GM12801 (cell line): ENCODE measurements at regions not wholly inside any gene's neighbourhood (a gene's known extent, or its start where the extent isn't known, plus 50 kb on each side); places are given as distances from the start of the nearest gene placed in this dataset.

Experiments
- TF ChIP-seq, protein P1 (sequence below): IDR thresholded peaks from one replicate; pipeline ENCODE4 v1.5.1; 2011; ENCODE audit warnings: control low read depth; ENCODE audit not compliant: insufficient read length; ENCODE audit errors: extremely low read depth

DNA sequence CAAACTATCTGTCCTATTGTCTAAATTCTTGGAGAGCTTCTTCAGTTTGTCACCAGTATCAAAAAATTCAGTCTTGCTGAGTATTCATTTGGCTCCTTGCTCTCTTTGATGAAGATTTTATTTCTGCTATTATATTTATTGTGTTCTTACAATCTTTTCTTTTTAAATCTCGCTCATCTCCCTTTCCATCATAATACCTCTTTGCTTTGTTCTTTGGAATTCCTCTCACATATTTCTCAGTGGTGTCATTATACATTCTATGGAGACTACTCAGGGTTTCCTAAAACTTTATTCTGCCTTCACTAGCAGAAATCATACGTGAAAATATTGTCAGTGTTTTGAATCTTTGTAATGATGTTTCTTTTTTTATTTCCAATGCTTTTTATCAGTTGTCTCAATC, 445.2 kb upstream of the ID4 start:
- TF ChIP-seq, protein P1, sequence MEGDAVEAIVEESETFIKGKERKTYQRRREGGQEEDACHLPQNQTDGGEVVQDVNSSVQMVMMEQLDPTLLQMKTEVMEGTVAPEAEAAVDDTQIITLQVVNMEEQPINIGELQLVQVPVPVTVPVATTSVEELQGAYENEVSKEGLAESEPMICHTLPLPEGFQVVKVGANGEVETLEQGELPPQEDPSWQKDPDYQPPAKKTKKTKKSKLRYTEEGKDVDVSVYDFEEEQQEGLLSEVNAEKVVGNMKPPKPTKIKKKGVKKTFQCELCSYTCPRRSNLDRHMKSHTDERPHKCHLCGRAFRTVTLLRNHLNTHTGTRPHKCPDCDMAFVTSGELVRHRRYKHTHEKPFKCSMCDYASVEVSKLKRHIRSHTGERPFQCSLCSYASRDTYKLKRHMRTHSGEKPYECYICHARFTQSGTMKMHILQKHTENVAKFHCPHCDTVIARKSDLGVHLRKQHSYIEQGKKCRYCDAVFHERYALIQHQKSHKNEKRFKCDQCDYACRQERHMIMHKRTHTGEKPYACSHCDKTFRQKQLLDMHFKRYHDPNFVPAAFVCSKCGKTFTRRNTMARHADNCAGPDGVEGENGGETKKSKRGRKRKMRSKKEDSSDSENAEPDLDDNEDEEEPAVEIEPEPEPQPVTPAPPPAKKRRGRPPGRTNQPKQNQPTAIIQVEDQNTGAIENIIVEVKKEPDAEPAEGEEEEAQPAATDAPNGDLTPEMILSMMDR, result no peak

DNA sequence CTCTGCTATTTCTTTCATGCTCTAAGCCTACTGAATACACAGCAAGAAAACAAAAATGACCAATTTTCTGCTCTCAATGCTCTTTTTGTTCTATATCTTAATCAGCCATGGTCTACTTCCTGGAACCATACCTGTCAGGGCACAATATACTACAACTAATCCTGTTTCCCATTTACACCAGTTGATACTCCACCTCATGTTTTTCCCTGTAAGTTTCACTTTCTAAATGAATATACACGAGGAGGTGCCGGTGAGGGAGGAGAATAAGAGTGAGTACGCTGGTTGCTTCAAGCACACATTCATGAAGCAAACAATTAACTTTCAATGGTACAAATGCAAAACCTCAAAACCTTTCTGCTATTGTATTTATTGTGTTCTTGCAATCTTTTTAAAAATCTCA, 443.1 kb upstream of the ID4 start:
- TF ChIP-seq, protein P1, result no peak

DNA sequence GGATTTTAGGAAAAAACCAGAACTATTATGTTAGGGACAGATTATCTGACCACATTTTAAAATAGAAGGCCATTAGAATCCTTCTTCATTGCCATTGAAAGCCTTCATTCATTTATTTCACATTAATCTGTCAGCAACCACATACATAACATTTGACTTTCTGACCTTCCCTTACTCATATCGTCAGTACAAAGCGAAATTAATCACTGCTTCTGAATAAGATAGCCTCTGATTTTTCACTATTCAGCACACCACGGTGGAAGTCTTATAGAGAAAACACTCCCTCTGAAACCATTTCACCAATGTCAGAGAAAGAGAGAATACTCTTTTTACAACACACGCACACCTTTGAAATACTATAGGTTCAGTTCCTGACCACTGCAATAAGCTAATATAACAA, 442.5 kb upstream of the ID4 start:
- TF ChIP-seq, protein P1, result no peak

DNA sequence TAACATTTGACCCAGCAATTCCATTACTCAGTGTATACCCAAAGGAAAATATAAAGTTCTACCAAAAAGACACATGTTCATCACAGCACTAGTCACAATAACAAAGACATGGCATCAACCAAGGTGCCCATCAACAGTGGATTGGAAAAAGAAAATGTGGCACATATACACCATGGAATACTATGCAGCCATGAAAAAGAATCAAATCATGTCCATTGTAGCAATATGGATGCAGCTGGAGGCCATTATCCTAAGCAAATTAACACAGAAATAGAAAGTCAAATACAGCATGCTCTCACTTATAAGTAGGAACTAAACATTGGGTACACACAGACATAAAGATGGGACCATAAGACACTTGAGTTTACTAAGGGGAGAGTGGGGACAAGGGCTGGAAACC, 441.9 kb upstream of the ID4 start:
- TF ChIP-seq, protein P1, result no peak

DNA sequence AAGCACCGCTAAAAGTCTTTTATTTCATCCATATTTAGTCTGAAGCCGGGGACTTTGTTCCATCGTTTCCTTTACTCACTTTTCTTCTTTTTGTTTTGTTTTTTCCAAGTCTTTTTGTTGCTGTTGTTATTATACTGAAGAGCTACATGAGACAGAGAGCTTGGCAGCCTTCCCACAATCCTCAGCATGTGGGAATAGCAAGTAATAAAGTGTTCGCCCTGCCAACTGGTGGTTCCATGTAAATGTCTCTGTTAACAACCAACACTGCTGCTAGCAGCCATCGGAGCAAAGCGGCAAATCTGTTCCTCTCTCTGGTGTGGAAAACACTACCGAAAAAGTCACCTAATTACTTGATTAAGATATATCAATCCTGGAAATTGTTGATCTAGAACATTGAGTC, 437.8 kb upstream of the ID4 start:
- TF ChIP-seq, protein P1, result no peak

DNA sequence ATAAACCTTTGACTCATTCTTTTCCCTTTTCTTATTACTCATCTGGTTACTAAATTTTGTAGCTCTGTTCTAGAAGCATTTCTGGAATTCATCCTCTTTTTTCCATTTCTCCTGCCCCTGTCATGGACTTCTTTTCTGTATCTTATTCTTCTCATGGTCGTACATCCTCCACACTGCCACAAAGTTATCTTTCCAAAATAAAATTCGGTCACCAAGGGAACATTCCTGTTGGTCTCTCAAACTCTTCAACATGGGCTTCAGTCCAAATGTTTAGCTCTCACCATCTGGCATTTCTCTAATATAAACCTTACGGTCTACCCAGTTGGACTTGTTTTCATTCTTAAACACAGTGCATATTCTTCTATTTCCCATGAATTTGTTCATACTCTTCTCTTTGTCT, 428.8 kb upstream of the ID4 start:
- TF ChIP-seq, protein P1, result no peak

DNA sequence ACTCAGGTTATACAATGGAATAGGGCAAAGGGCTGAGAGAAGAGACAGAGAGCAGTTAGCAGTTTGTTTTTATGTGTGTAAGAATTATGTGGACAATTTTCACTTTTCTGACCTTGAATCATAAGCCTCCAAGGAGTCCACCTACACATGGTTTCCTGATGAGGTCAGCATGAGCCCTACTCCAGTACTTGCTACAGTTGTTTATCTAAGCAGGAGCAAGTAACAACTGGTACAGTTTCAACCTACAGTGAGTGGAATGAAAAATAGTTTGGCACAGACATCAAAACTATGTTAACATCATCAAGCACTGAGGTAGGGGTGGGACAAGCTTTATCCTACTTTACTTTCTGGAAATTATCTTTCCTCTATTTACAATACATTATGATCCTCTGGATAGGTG, 426.7 kb upstream of the ID4 start:
- TF ChIP-seq, protein P1, result no peak

DNA sequence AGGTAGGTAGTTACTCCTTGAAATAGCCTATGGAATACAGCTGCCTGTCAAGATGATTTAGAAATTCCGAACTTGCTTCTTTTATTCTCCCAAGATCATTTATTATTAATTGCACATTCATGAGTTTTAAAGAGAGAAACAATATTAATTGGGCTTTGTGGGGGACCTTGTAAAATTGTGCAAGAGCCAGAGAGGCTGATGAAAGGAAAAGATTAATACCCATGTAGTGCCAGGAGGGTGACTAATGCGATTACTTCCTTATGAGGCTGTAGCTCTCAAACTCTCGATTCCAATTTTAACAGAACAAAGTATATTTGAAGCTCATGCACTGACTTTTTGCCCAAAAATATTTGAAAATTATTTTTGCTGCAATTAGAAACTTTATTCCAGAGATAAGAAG, 423.8 kb upstream of the ID4 start:
- TF ChIP-seq, protein P1, result no peak
